Hematopoietic multipotent progenitor cell (in vitro differentiated cells): ENCODE measurements at regions not wholly inside any gene's neighbourhood (a gene's known extent, or its start where the extent isn't known, plus 50 kb on each side); places are given as distances from the start of the nearest gene placed in this dataset.
"Not testable (repeated sequence)": the region's sequence is repeated elsewhere in the genome, so short reads cannot be mapped to it uniquely, and the experiment has no call there.

Experiments used
- DNase-seq, 3 donors: peaks; one replicate each; pipeline ENCODE4 v3.0.0-alpha.2; 2011 to 2015; ENCODE audit warnings: low read depth in 2 of 3, low spot score in 2 of 3

GRCh38 chr7:116371536-116371935, 128.0 kb upstream of the CAV2 start:
- not testable (repeated sequence) for DNase-seq

DNA sequence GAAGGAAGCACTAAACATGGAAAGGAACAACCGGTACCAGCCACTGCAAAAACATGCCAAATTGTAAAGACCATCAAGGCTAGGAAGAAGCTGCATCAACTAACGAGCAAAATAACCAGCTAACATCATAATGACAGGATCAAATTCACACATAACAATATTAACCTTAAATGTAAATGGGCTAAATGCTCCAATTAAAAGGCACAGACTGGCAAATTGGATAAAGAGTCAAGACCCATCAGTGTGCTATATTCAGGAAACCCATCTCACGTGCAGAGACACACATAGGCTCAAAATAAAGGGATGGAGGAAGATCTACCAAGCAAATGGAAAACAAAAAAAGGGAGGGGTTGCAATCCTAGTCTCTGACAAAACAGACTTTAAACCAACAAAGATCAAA, 126.3 kb upstream of the CAV2 start:
- not testable (repeated sequence) for DNase-seq

DNA sequence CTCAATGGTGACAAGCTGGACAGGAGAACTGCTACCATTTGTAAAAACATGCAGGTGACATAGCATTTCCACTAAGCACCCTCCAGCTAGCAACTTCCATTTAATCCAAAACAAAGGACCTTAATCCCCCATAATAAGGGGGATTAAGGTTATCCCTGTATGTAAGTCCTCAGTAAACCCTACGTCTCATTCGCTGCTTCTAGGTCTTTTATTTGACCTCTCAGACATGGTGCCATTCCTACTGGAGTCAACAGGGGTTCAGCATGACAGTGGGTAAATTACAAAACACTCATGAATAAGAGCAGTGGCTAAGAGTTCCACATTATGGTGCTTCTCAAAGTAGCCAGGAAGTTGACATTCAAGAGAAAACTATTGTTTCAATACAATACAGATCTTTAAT, 121.8 kb upstream of the CAV2 start:
- no peak for DNase-seq

- DNase-seq = no peak
Measured at GRCh38 chr7:116380025-116380424, 119.5 kb upstream of the CAV2 start.

DNA sequence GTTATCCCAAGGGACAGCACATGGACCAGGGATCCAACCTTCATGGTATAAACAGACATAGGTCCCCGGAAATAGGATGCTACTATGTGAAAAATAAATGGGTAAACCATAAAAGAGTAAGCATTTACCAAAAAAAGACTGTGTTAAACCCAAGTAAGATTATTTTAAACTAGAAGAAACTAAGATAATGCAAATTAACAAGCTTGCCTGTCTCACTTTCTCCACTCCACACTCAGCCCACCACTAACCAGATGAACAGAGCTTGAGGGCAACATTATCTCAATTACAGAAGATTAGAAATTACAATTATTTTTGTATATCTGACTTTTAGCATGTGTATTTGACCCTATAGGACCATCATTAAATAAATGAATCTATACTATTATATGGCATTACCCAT, 117.2 kb upstream of the CAV2 start:
- DNase-seq = no peak

- no peak for DNase-seq
Measured at GRCh38 chr7:116384936-116385635, 114.5 kb upstream of the CAV2 start.

DNA sequence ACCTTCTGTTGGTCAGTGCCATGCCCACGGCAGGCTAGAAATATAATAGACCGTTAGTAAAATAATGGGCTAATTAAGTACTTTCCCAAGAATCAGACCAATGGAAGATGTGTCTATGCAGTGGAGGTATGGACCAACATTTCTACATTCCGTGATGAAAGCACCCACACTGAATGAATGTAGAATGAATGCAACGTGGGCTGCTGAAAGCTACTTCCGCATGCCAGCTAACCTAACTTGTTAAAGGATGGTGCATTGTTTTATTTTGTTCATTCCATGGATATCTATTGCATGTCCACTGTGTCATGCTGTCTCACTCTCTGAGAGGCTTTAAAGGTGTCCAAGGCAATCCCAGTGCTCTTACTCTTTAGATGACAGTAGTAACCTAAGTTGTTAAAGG, 112.9 kb upstream of the CAV2 start:
- no peak for DNase-seq

- no peak for DNase-seq
Measured at GRCh38 chr7:116390363-116390762, 109.2 kb upstream of the CAV2 start.

DNA sequence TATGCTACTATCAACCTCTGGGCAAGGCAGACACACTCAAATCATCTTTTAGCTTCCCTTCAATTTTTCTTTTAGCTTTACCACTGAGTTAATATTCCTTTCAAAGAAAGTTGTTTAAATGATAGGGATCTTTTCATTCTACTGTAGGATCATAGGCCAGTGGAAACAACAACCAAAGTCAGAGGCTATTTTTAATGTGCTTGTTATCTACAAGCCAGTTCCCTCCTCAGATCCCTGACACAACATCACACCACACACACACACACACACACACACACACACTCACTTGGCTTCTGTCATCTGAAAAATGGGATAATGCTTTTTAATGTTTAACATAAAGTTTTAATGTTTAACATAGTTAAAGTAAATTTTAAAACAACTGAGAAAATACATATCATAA, 106.7 kb upstream of the CAV2 start:
- DNase-seq = no peak

DNA sequence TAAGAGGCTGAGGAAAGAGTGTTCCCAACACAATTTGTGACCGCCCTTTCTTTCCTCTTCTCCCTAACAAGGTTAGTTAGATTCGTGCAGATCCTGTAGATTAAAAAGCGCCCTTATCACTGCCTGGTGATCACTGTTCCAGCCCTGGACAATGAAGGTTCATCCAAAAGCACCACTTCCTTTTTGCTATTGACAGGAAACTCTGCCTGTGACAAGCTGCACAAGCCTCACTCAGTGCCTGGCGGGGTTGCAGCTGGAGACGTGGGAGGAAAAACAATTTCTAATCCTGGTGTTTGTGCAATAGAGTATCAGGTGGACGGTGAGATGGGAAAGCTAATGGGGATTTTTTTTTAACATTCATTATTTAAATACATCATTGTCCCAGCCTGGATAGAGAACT, 105.9 kb upstream of the CAV2 start:
- no peak for DNase-seq

- no peak for DNase-seq
Measured at GRCh38 chr7:116394106-116394505, 105.4 kb upstream of the CAV2 start.

- DNase-seq = no peak
Measured at GRCh38 chr7:116395141-116395791, 104.3 kb upstream of the CAV2 start.

GRCh38 chr7:116398672-116399071, 100.9 kb upstream of the CAV2 start:
- no peak for DNase-seq

- no peak for DNase-seq
Measured at GRCh38 chr7:116399819-116400218, 99.7 kb upstream of the CAV2 start.

DNA sequence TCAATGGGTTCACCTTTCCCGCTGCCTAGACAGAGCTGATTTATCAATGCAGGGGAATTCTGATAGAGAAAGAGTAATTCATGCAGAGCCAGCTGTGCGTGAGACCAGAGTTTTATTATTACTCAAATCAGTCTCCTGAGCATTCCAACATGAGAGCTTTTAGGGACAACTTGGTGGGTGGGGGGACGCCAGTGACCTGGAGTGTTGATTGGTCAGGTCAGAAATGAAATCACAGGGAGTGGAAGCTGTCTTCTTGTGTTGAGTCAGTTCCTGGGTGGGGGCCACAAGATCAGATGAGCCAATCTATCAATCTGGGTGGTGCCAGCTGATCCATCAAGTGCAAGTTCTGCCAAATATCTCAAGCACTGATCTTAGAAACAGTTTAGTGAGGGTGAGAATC, 99.0 kb upstream of the CAV2 start:
- DNase-seq = no peak

DNA sequence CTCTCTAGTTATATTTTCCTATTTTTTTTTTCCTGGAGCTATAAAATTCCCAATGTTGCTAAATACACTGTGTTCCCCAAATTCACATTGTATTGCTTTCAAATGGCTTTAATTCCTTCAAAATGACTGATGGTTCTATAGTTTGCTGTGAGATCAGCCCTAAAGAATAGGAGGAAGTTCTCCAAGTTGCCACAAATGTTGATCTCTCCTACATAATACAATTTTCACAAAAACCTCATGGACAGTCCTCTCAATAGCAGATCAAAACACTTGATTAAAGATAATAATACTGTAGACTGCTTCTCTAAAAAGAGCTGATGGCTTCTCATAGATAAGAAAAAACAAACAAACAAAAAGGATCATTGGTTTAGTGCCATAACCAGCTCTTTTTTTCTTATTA, 97.8 kb upstream of the CAV2 start:
- DNase-seq = no peak

GRCh38 chr7:116403265-116403664, 96.3 kb upstream of the CAV2 start:
- DNase-seq = peak in 1 of 3 donors; percentile 8

GRCh38 chr7:116404389-116404788, 95.1 kb upstream of the CAV2 start:
- DNase-seq = no peak

DNA sequence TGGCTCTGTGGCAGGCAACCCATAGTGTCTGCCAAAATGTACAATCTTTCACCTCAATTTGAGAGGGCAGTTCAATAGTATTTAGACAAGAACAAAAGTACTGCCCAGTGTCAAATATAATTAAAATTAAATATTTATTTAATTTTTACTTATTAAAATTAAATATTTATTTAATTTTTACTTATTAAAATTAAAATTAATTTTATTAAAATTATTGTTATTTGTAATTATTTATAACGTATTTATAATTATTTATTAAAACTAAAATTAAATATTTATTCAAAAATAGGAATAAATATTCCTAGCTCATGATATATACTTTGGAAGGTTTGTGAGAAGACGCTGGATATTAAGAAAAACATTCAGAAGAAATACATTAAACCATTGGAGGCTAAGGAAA, 93.7 kb upstream of the CAV2 start:
- DNase-seq = no peak

DNA sequence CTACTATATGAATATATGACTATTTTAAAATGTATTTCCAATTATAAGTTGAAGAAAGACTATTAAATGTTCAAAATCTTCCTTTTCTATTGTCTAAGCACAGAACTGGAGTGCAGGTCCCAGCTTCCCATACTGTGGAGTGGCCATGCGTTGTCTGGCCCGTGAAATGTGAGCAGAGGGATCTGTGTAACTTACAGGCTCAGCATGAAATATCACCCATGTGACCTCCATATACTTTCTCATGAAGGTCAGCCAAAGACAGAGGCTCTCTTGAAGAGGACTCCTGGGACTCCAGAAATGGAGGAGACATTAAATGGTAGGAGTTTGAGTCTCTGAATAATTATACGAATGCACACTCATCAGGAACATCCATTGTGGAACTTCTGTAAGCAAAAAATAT, 92.4 kb upstream of the CAV2 start:
- no peak for DNase-seq

DNA sequence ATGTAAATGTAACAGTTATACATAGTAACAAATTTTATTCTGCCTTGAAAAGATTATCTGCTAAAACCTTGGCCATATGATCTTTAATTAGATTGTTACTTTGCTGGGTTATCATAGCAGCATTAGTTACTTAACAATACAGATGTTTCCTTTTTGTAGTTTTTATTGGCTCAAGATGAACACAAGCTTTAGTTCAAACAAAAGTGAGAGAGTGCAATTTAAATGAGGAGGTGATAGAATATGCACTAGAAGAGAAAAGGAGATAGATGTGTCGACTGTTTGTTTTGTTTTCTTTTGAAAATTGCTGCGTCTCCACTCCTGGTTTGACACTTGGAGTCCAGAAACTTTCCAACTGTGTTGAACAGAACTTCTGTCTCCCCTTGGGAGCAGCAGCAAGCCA, 91.4 kb upstream of the CAV2 start:
- no peak for DNase-seq

GRCh38 chr7:116408831-116409453, 90.6 kb upstream of the CAV2 start:
- not testable (repeated sequence) for DNase-seq
